Neural crest cell (in vitro differentiated cells): ENCODE measurements at regions not wholly inside any gene's neighbourhood (a gene's known extent, or its start where the extent isn't known, plus 50 kb on each side); places are given as distances from the start of the nearest gene placed in this dataset.

Source experiments
- DNase-seq: peaks from one replicate; pipeline ENCODE4 v3.0.0; 2021; ENCODE audit warnings: low read depth, mixed read lengths, low spot score
- H3K27ac Mint-ChIP-seq: one replicate; pipeline ENCODE4 v1.8.0; 2021; ENCODE audit warnings: mild to moderate bottlenecking, mixed read lengths; ENCODE audit not compliant: unreplicated experiment
- H3K27me3 Mint-ChIP-seq: 2 replicates; pipeline ENCODE4 v1.8.0; 2021; ENCODE audit warnings: low read depth, mild to moderate bottlenecking, mixed read lengths
- H3K36me3 Mint-ChIP-seq: 2 replicates; pipeline ENCODE4 v1.8.0; 2021; ENCODE audit warnings: low read depth, mild to moderate bottlenecking, mixed read lengths
- H3K4me1 Mint-ChIP-seq: 2 replicates; pipeline ENCODE4 v1.8.0; 2021; ENCODE audit warnings: mixed read lengths
- H3K4me3 Mint-ChIP-seq: one replicate; pipeline ENCODE4 v1.8.0; 2021; ENCODE audit warnings: mild to moderate bottlenecking, mixed read lengths
- H3K9me3 Mint-ChIP-seq: 2 replicates; pipeline ENCODE4 v1.8.0; 2021; ENCODE audit warnings: mixed read lengths
- CTCF ChIP-seq: fragments of 200-600 bp; sonication (generic); conservative IDR thresholded peaks from 2 replicates; pipeline ENCODE4 v1.5.0; 2021; ENCODE audit warnings: antibody characterized with exemption, mild to moderate bottlenecking

- peaks cover 39% of the 10 kb centered on the region for H3K4me1 Mint-ChIP-seq
- no peak overlapping the region for H3K4me3 Mint-ChIP-seq
- no peak for TF ChIP-seq CTCF
- no peaks in the 10 kb centered on the region for H3K27me3 Mint-ChIP-seq
- DNase-seq: no peak
- H3K9me3 Mint-ChIP-seq: no peaks in the 10 kb centered on the region
- H3K27ac Mint-ChIP-seq: peak overlapping the region; percentile 71
- no peaks in the 10 kb centered on the region for H3K36me3 Mint-ChIP-seq
Measured at GRCh38 chr20:53681352-53682212, 87.9 kb upstream of the ZNF217 start.

- DNase-seq: peak; percentile 9
- no peaks in the 10 kb centered on the region for H3K9me3 Mint-ChIP-seq
- H3K4me1 Mint-ChIP-seq: peaks cover 36% of the 10 kb centered on the region
- H3K27ac Mint-ChIP-seq: peak overlapping the region; percentile 98
- no peak for TF ChIP-seq CTCF
- H3K4me3 Mint-ChIP-seq: peak overlapping the region; percentile 54
- H3K27me3 Mint-ChIP-seq: no peaks in the 10 kb centered on the region
- H3K36me3 Mint-ChIP-seq: no peaks in the 10 kb centered on the region
Measured at GRCh38 chr20:53679597-53680309, 86.1 kb upstream of the ZNF217 start.

DNA sequence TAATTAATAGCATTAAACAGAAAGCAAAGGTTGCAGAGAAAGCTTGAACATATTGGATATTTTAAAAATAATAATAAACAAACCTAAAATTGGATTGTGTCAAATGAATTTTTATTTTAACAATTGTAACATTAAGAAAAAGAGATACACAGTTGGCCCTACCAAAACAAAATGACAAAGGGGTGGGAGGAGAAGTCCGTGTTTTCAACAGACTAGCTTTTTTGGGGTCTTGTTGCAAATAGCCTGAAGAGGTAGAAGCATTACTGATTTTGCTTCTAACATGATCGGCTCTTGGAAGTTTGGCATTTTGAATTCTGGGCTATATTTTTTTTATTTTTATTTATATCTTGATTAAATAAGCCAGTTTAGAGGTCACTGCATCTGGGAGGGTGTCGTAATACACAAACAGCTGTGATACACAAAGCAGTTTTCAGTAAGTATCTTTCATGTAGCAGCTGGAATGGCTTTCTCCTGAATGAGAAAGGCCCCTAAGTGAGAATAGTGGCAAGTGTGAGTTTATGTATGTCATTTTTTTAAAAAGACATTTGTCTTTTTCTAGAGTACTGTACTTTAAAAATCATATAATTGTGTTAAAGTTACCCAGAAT lies 85.5 kb upstream of the ZNF217 start:
- H3K4me1 Mint-ChIP-seq: peaks cover 36% of the 10 kb centered on the region
- H3K27me3 Mint-ChIP-seq: no peaks in the 10 kb centered on the region
- no peak overlapping the region for H3K27ac Mint-ChIP-seq
- TF ChIP-seq CTCF: no peak
- no peaks in the 10 kb centered on the region for H3K36me3 Mint-ChIP-seq
- H3K9me3 Mint-ChIP-seq: no peaks in the 10 kb centered on the region
- DNase-seq: no peak
- peak overlapping the region; percentile 53 for H3K4me3 Mint-ChIP-seq

DNA sequence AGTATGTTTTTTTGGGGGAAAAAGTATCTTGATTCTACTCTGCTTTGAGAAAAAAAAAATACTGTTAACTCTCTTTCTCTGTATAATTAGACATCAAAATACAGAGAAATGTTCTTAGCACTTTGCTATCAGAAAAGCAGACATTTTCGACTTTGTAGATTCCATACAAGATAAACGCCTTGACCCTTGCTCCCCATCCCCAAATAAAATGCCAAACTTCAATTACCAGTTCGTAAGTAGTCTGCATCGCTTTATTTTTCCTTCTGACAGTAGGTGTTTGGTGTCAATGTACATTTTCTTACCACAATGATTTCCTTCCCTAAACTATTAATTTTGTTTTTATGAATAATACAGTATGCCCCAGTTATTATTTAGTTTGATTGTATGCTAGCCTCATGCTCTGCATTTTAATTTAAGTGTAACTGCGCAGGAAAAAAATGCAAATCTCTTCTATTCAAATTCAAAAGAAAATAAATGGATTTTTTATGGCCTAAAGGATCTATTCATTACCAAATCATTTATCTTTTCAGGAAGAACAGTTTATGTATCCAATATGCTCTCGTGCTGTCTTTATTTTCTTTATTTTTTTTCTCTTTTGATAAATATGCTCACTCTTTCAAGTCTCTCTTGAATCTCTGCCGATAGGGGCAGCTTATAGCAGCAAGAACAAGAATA lies 84.8 kb upstream of the ZNF217 start:
- no peak for DNase-seq
- H3K36me3 Mint-ChIP-seq: no peaks in the 10 kb centered on the region
- peak; percentile 53 for TF ChIP-seq CTCF
- peak overlapping the region; percentile 85 for H3K27ac Mint-ChIP-seq
- peak overlapping the region; percentile 61 for H3K4me3 Mint-ChIP-seq
- no peaks in the 10 kb centered on the region for H3K9me3 Mint-ChIP-seq
- H3K27me3 Mint-ChIP-seq: no peaks in the 10 kb centered on the region
- H3K4me1 Mint-ChIP-seq: peaks cover 36% of the 10 kb centered on the region
